ENCODE measurements at regions not wholly inside any gene's neighbourhood (a gene's known extent, or its start where the extent isn't known, plus 50 kb on each side); places are given as distances from the start of the nearest gene placed in this dataset. TPM values are rescaled to one million over a fixed set of nuclear protein-coding genes. Genes with fewer than 3 reads are reported as not detected.

- Mint-ChIP-seq H3K36me3 (ENCODE audit: low read depth) (no peaks in the 10 kb centered on the region), H3K9me3 (no peaks in the 10 kb centered on the region; the same call in 2 of the 3 replicates), H3K27me3 (ENCODE audit: insufficient read depth, low read depth, poor library complexity) (peaks cover 33% of the 10 kb centered on the region), H3K4me1 (peaks cover 79% of the 10 kb centered on the region), H3K4me3 (peak overlapping the region; percentile 24; the same call in 1 of the 3 replicates), H3K27ac (peak overlapping the region; percentile 77)
- H3K4me3 ChIP-seq: 0 out of 2 replicates have a peak overlapping the region, but pooled peaks have one; percentile 14
- peaks cover 19% of the 10 kb centered on the region for H3F3A ChIP-seq (replicated peaks; ENCODE audit: low read depth)
- 0 out of 2 replicates have a peak, but pooled peaks have one; percentile 26 for TF ChIP-seq ETS1 (IDR thresholded peaks at IDR 0.05)
- TF ChIP-seq POLR2AphosphoS5 (IDR thresholded peaks at IDR 0.05; ENCODE audit: low read depth): no peak
- no peak for TF ChIP-seq STAT1 (IDR thresholded peaks at IDR 0.05; ENCODE audit: unreplicated experiment)
- TF ChIP-seq CREB1 (CRISPR knock-in tag; IDR thresholded peaks at IDR 0.05; ENCODE audit: low read depth): no peak
- no peak for TF ChIP-seq CTCF (conservative IDR thresholded peaks at IDR 0.05; ENCODE audit: low read depth in 2 of 2)
- TF ChIP-seq ZNF114 (CRISPR knock-in tag; IDR thresholded peaks at IDR 0.05): no peak
- no peak for TF ChIP-seq EZH2 (IDR thresholded peaks at IDR 0.05; ENCODE audit: low read depth, unreplicated experiment)
- peak; percentile 63; the same call in 1 of the 2 replicates for TF ChIP-seq NANOG (IDR thresholded peaks at IDR 0.05; ENCODE audit: borderline replicate concordance)
- no peak for TF ChIP-seq ZNF331 (CRISPR knock-in tag; IDR thresholded peaks at IDR 0.05; ENCODE audit: low read depth)
- no peak for TF ChIP-seq JUNB (IDR thresholded peaks at IDR 0.05; ENCODE audit: unreplicated experiment)
- no peak for ATAC-seq
- no peaks in the 10 kb centered on the region for H3K27me3 ChIP-seq (ENCODE audit: insufficient read depth)
- no peaks in the 10 kb centered on the region for H3K36me3 ChIP-seq (ENCODE audit: insufficient read depth)
- H3K9me2 ChIP-seq (ENCODE audit: insufficient read depth): no peaks in the 10 kb centered on the region
- DNase-seq (ENCODE audit: low spot score): peak; percentile 67
- H3K4me1 ChIP-seq (ENCODE audit: insufficient read depth): peaks cover 64% of the 10 kb centered on the region
- no peaks in the 10 kb centered on the region for H4K20me1 ChIP-seq (replicated peaks; ENCODE audit: insufficient read depth)
- H3K4me2 ChIP-seq: peak overlapping the region; percentile 57
- H2AFZ ChIP-seq: peak overlapping the region; percentile 88
- peak overlapping the region; percentile 81 for H3K27ac ChIP-seq (ENCODE audit: low read depth)
- no peaks in the 10 kb centered on the region for H3K79me2 ChIP-seq (replicated peaks; ENCODE audit: insufficient read depth)
These were observed 93.5 kb downstream of the LRRC74A start for GRCh38 chr14:76919431-76920330.

Small RNA genes in the stretch of these regions (small RNA-seq; reads per million reads assigned to genes)
- not detected for gene RN7SL356P (ENCODE audit: low replicate concordance)
